ENCODE measurements at regions not wholly inside any gene's neighbourhood (a gene's known extent, or its start where the extent isn't known, plus 50 kb on each side); places are given as distances from the start of the nearest gene placed in this dataset.

GRCh38 chr10:37456456-37456855 lies 331.1 kb downstream of the ANKRD30A start (continued):
- no peak for TF ChIP-seq ZNF622 (IDR thresholded peaks at IDR 0.05)
- TF ChIP-seq SPI1 (IDR thresholded peaks at IDR 0.05; ENCODE audit: borderline replicate concordance, insufficient read depth, low read depth, low read length), result no peak

- no peaks in the 10 kb centered on the region for H3K36me3 ChIP-seq (ENCODE audit: control insufficient read depth in 2 of 2, insufficient read depth in 2 of 2, low read length in 1 of 2)
- no peaks in the 10 kb centered on the region for H3K79me2 ChIP-seq (ENCODE audit: control insufficient read depth, insufficient read depth, low read length)
- FAIRE-seq (no peak), DNase-seq (ENCODE audit: low read depth, low spot score) (no peak), ATAC-seq (no peak)
- intact Hi-C loops (cut with micrococcal nuclease; ENCODE audit: unreplicated experiment) (no loop called here), in situ Hi-C loops (cut with MboI) (no loop called here)
- 7% methylated on average over 5 of the region's 5 CpGs for WGBS (ENCODE audit: insufficient coverage, insufficient replicate concordance, low lambda C conversion rate, missing lambda C conversion rate)
- ChIA-PET RAD21 (ENCODE audit: unreplicated experiment) (no interaction called here), CTCF (no interaction called here), SMC1A (ENCODE audit: uncharacterized antibody, unreplicated experiment) (no interaction called here), POLR2A (no interaction called here)
- no peak overlapping the region for H3K4me3 ChIP-seq
- no peak overlapping the region for H3K27ac ChIP-seq (ENCODE audit: control insufficient read depth, insufficient read depth)
- BruUV-seq (replicated peaks), result no TSS peak
- H3K9me3 ChIP-seq (replicated peaks; ENCODE audit: control insufficient read depth, insufficient read depth, low read length), result no peaks in the 10 kb centered on the region
- no peak overlapping the region for H3K9ac ChIP-seq (ENCODE audit: control insufficient read depth, insufficient read depth, low read length)
- H3K27me3 ChIP-seq (replicated peaks in 1 of 2; ENCODE audit: control insufficient read depth in 2 of 2, insufficient read depth in 2 of 2, low read length in 1 of 2), result no peaks in the 10 kb centered on the region
- no peaks in the 10 kb centered on the region for H4K20me1 ChIP-seq (ENCODE audit: control insufficient read depth, insufficient read depth)
- no peaks in the 10 kb centered on the region for H3K4me1 ChIP-seq (ENCODE audit: control insufficient read depth, insufficient read depth, low read length)
- TF ChIP-seq ZNF274 (IDR thresholded peaks at IDR 0.05; ENCODE audit: insufficient read depth, insufficient read length) (no peak), SP1 (IDR thresholded peaks at IDR 0.05; ENCODE audit: low read depth, low read length) (no peak), CEBPB (IDR thresholded peaks at IDR 0.05; ENCODE audit: borderline replicate concordance in 1 of 2, low read depth in 2 of 2, low read length in 2 of 2) (no peak), NFYA (IDR thresholded peaks at IDR 0.05; ENCODE audit: borderline replicate concordance, low read depth, low read length) (no peak), GABPA (IDR thresholded peaks at IDR 0.05; ENCODE audit: low read depth) (no peak), STAT3 (IDR thresholded peaks at IDR 0.05; ENCODE audit: low read depth, low read length) (no peak), SUZ12 (IDR thresholded peaks at IDR 0.05; ENCODE audit: unreplicated experiment) (no peak), CTCF (IDR thresholded peaks at IDR 0.05 in 2 of 3, conservative IDR thresholded peaks at IDR 0.05 in 1 of 3; ENCODE audit: control insufficient read depth in 2 of 3, extremely low read depth in 1 of 3, insufficient read depth in 1 of 3, low read depth in 3 of 3, low read length in 3 of 3) (no peak)
- H2AFZ ChIP-seq (ENCODE audit: control insufficient read depth, low read depth, low read length), result no peak overlapping the region
- no peak overlapping the region for H3K4me2 ChIP-seq (ENCODE audit: control insufficient read depth, insufficient read depth)
These were observed 322.8 kb downstream of the ANKRD30A start for GRCh38 chr10:37448161-37448560.

Measured in GM12878 (cell line).